ENCODE measurements at regions not wholly inside any gene's neighbourhood (a gene's known extent, or its start where the extent isn't known, plus 50 kb on each side); places are given as distances from the start of the nearest gene placed in this dataset.

DNA sequence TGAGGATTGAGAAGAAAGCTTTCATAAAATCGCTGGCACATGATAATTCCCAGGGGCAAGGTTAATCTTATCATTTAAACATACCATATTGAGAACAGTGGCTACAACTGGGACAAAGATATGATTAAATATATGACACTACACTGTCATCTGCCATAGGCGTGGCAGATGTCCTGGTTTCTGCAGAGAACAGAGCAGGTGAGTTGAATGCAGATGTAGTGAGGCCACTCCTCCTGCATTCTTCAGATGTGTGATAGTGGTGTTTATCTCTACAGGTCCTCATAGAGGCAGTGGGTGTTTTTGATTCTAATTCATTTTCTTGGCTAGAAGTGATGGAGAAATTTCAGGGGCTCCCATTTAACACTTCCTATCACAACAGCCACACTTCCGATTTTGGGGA is 237.0 kb upstream of the CDH9 start:
- no peak for DNase-seq

DNA sequence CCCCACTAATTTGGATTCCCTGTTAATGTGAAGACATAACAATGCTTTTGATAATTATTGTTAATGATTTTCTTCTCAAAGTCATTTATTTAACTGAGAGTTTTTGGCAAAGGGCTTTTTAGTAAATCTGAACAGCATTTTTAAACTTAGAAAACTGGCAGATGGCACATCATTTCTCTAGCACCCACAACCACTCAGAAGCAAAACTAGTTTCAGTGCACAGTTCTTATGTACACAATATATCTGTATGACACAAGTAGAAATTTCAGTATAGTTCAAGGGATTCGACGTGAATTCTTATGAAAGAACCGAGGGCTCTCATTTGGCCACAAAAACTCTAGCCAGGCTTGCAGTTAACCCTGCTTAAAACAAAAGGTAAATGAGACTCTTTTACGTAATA is 231.4 kb upstream of the CDH9 start:
- no peak for DNase-seq

DNA sequence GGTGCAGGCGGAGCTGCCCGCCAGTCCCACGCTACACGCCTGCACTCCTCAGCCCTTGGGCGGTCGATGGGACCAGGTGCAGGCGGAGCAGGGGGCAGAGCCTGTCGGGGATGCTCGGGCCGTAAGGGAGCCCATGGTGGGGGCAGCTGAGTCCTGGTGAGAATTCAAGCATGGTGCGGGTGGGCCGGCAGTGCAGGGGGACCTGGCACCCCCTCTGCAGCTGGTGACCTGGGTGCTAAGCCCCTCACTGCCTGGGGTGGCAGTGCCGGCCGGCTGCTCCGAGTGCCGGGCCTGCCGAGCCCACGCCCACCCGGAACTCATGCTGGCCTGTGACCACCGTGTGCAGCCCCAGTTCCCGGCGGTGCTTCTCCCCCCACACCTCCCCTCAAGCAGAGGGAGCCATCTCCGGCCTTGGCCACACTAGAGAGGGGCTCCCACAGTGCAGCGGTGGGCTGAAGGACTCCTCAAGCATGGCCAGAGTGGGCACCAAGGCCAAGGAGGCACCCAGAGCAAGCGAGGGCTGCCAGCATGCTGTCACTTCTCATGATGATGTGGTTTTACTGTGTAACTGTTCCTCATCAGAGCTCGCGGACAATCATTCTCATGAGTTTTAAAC is 228.9 kb upstream of the CDH9 start:
- DNase-seq: no peak

DNA sequence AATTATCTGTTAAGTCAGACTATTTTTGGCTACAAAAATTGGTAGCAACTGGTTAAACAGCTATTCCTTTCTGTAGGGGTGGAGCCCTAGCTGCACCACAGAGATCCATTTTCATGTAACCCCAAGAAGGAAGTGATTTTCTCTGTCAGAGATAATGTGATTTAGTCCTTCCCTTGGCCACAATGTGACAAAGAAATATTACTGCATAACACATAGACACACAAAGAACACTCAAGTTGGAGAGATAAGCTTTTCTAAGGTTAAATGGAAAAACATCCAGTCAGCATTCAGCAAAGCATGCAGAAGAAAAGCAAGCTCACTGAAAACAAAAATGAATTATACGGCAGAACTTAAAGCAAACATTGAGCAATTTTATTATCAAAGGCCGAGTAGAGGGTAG is 227.8 kb upstream of the CDH9 start:
- no peak for DNase-seq

DNA sequence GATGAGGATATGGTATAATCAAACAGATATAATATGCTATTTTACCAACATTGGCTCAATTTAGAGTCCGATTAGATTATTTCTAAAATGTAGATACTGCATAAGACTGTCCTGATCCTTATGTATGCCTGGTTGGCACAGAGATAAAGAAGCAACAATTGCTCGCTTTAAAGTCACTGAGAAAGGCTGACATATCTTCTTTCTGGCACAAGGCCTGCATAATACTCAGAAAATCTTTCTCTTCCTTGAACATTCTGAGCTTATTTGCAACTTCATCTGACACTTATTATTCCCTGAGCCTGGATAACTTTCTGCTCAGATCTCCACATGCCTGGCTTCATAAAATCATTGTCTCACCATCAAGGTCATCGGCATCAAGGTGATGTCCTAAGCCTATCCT is 219.3 kb upstream of the CDH9 start:
- no peak for DNase-seq

DNA sequence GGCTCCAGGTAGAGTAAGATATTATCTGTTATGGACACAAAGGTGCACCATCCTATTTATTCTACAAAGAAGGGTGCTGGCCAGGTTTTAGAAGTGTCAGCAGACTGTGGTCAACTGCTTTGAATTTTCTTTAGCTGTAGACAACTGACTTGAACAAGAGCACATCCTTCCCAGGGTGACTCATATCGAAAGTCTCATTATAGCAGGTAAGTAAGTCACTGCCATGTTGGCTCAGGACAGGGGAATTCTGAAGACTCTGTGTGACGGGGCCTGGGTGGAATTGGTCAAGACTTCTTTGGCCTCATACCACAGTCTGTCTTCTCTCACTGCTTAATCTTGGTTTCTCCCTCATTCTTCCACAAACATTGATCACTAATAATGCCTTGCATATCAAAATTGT is 214.5 kb upstream of the CDH9 start:
- no peak for DNase-seq

DNA sequence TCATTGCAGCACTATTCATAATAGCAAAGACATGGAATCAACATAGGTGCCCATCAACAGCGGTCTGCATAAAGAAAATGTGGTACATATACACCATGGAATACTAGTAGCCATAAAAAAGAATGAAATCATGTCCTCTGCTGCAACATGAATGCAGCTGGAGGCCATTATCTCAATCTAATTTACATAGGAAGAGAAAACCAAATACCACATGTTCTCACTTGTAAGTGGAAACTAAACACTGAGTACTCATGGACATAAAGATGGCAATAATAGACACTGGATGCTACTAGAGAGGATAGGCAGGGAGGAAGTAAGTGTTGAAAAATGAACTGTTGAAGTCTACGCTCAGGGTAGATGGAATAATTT is 203.9 kb upstream of the CDH9 start:
- peak; percentile 12 for DNase-seq

DNA sequence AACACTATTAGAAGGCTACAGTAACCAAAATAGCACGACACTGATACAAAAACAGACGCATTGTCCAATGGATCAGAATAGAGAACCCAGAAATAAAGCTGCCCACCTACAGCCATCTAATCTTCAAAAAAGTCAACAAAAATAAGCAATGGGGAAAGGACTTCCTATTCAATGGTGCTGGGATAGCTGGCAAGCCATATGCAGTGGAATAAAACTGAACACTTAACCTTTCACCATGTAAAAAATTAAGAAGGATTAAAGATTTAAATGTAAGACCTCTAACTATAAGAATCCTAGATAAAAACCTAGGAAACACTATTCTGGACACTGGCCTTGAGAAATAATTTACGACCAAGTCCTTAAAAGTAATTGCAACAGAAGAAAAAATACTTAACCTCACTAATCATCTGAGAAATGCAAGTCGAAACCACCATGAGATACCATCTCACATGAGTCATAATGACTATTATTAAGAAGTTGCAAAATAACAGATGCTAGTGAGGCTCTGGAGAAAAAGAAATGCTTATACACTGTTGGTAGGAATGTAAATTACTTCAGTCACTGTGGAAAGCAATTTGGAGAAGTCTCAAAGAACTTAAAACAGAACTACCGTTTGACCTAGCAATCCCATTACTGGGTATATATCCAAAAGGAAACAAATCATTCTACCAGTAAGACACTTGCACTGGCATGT is 203.3 kb upstream of the CDH9 start:
- DNase-seq: no peak

DNA sequence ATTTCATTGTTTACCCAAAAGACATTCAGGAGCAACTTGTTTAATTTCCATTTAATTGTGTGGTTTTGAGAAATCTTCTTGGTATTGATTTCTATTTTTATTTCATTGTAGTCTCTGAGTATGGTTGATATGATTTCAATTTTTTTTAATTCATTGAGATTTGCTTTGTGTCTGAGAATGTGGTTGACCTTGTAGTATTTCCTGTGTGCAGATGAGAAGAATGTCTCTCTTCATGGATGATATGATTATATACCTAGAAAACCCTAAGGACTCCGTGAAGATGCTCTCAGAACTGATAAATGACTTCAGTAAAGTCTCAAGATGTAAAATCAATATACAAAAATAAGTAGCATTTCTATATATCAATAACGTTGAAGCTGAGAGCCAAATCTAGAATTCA is 202.4 kb upstream of the CDH9 start:
- no peak for DNase-seq

DNA sequence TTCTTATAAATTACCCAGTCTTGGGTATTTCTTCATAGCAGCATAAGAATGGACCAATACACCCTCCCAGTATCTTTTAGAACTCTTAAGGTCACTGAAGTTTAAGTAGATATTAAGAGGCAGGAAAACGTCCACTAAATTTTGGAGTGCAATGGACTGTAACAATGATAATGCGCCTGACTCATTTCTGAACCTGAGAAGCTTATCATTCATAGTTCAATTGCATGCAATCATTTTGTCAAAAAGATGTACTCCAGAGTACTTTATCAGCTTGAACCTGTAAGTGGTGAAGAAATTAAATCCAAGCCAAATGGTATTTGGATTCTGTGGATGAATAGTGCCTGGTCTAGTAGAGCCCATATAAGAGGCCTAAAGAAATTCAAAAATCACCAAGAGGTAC is 196.5 kb upstream of the CDH9 start:
- no peak for DNase-seq

DNA sequence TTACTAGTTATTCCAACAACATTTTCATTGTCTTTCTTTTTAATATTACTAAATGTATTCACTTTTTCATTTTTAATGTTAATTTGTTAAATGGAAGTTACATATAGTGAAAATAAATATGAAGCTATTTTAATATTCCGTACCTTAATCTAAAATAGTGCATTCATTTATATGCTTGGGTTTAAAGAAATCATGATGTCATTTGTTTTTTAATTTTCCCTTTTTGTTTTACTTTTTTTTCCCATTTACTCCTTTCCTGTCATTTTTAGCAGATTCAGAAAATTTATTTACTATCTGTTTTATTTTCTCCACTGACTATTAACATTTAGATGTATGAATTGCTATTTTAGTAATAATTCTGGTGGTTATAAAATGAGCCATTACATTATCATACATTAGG is 183.0 kb upstream of the CDH9 start:
- DNase-seq: no peak

DNA sequence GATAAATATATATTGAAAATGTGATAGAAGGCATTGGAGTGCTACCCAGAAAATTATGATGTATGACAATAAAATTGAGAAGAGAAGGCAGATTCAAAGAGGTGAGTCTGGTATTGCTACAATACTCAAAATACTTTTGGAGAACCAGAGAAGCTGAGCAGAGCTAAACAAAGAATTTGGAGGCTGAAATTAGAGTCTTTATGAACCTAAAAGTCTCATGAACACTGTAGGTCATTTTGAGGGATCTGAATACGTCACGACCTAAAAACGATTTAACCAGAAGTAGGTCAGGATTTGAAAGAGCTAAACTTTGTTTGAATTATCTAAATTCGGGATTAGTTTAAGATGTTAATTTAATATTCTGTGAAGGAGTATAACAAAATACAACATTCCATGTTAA is 182.4 kb upstream of the CDH9 start:
- no peak for DNase-seq

DNA sequence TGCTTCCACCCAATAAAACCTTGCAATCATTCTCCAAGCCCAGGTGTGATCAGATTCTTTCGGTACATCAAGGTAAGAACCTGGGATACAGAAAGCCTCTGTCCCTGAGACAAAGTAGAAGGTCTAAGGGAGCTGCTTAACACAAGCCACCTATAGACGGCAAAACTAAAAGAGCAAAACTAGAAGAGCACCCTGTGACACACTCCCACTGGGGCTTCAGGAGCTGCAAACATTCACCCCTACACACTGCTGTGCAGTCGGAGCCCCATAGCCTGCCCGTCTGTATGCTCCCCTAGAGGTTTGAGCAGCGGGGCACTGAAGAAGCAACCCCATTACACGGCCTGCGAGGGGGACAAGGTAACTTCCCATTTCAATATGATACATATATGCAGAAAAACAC is 179.6 kb upstream of the CDH9 start:
- no peak for DNase-seq

DNA sequence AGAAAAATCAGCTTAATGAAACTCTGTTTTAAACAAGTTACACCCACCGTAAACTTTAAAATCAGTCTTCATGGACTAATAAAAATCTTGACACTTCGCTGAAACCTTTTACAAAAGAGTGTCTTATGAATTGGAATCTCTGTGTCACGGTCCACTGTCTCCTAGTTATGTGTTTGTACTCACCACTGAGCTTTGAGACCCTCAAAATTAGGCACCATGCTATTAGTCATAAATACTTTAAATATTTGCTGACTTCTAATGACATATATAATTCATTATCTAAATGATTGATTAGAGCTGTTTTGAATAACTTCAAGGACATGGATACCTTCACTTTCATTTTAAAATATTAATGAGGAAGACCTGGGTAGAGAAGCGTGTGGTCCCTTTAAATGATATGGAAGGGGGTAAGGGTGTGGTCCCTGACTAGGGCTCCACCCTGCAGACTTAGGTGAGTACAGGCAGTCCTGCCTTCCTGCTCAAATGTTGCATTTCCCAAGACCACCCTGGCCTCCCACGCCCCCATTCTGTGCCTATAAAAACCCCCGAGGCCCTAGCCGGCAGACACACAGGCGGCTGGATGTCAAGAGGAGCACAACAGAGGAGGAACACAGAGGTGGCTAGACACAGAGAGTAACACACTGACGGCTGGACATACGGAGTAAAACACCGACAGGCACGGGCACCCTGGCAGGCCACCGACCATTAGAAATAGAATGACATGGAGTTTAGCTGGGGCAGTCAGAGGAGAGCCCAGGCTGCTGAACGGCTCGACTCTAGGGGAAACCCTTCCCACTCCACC is 179.0 kb upstream of the CDH9 start:
- no peak for DNase-seq

DNA sequence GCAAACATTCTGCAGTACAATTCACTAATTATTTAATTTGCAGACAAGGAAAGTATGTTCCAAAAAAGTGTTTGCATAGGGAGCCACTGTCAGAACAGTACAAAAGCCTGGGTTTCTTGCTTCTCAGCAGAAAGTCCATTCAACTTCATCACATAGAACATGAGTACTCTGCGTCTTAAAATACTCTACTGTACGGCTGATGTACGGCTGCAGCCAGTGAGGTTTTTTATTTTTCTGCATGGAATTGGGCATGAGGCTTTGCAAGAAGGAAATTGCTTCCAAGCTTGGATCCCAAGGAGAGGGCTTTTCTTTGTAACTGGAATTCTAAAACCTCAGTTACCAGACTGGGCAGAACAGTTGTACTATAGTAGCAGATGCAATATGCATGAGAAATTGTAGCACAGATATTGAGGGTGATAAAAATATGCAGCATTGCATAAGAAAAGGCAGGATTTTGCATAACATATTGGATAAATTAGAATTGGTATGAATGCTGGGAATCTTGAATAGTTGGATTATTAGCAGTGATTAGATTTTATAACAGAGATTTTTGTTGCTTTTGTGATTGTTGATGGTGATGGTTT is 178.1 kb upstream of the CDH9 start:
- DNase-seq: no peak

DNA sequence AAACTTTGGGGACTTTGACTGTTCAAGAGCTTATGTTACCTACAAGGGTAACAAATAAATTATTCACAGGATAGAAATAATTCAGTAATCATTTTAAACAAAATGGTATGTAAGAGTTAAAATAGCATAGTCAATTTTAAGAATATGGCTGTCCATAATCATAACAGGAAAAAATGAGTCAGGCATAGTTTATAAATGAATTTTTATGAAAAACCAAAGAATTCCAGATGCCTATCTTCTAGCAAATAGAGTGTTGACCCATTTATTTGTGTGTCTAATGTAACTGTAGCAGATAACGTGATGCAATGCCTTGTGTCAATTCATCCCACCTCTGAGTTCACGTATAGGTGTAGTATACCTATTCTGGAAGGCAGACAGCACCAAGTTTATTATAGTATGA is 169.7 kb upstream of the CDH9 start:
- DNase-seq: no peak

DNA sequence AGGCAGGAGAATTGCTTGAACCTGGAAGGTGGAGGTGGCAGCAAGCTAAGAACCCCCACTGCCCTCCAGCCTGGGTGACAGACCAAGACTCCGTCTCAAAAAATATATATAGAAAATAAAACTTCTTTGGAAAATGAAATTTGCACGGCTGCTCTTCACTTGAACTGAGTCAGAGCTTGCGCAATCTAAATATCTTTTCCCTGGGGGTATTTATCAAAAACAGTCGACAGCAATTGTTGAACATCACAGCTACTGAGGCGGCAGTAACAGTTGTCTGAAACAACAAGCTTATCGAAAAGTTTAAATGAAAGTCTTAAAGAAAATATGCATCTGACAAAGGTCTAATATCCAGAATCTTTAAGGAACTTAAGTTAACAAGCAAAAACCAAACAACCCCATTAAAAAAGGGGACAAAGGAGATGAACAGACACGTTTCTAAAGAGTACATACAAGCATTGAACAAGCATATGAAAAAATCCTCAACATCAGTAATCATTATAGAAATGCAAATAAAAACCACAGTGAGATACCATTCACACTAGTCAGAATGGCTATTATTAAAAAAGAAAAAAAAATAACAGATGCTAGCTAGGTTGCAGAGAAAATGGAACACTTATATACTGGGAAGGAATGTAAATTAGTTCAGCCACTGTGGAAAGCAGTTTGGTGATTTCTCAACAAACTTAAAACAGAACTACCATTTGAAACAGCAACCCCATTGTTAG is 153.6 kb upstream of the CDH9 start:
- no peak for DNase-seq

DNA sequence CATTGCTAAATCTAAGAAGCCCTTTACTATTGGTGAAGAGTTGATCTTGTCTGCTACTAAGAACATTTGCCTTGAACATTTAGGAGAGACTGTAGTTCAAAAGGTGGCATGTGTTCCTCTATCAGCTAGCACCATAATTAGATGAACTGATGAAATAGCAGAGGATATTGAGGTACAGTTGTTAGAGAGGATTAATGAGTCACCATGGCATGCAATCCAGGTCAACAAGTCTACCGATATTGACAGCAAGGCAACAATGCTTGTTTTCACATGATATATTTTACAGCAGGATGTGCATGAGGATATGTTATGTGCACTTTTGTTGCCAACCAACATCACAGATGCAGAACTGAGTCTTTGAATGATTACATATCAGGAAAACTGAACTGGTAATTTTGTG is 134.3 kb upstream of the CDH9 start:
- DNase-seq: no peak

DNA sequence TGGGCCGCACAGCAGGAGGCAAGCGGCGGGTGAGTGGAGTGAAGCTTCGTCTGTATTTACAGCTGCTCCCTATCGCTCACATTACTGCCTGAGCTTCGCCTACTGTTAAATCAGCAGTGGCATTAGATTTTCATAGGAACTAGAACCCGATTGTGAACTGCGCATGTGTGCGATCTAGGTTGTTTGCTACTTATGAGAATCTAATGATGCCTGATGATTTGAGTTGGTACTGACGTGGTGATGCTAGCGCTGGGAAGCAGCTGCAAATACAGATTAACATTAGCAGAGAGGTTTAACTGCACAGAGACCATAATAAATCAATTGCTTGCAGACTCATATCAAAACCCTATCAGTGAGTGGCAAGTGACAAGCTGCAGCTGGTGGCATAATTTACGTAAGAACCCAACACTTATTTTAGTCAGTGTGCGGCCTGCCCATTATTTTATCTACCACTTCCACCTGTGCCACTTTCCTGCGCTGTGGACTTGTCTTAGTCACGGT is 133.4 kb upstream of the CDH9 start:
- peak; percentile 3 for DNase-seq

DNA sequence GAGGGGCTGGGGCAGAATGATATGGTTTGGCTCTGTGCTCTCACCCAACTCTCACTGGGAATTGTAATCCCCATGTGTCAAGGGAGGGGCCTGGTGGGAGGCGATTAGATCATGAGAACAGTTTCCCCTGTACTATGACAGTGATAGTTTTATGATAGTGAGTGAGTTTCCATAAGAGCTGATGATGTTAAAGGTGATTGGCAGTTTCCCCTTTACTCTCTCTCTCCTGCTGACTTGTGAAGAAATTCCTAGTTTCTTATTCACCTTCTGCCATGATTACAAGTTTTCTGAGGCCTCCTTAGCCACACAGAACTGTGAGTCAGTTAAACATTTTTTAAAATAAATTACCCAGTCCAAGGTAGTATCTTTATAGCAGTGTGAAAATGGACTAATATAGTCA is 120.4 kb upstream of the CDH9 start:
- no peak for DNase-seq

DNA sequence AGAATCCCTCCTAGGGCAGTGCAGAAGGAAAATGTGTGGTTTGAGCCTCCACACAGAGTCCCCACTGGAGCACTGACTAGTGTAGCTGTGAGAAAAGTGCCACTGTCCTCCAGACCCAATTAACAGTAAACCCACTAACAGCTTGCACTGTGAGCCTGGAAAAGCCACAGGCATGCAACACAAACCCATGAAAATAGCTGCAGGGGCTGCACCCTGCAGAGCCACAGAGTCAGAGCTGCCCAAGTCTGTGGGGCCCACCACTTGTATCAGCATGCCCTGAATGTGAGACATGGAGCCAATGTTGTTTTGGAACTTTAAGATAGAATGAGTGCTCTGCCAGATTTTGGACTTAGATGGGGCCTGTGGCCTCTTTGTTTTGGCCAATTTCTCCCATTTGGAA is 119.8 kb upstream of the CDH9 start:
- no peak for DNase-seq

DNA sequence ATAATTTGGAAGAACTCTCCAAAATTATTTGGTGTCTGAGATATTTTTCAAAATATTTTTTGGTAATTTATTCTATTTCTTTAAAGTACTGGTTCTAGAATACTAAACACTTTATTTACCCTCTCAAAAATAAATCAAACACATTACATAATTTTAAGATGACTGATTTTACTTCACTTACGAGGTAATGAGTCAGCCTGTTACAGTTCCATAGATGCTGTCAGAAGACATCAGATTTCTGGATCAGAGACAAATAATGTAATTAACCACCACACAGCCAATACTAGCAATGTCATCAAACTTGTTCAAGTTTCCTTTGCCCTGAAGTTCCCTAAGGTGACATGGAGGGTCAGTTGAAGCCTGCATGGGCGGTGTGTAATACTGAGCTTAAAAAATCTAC is 106.1 kb upstream of the CDH9 start:
- no peak for DNase-seq

DNA sequence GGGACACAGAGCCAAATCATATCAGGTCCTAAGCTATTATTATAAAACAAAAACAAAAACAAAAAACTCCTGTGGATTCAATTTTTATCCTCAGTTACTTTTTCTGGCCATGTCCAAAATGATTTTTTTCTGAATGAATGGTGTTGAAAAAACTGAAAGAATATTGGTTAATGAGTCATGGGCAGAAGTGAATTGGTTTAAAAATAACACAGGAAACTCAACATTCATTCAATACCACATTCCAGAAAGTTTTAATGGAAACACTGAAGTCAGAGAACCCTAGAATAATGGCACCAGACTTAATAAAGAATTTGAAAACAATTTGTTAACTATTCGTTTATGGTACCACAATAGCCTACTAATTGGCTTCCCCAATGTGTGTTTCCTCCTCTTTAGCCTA is 102.4 kb upstream of the CDH9 start:
- no peak for DNase-seq
